Neural progenitor cell (in vitro differentiated cells): ENCODE measurements at regions not wholly inside any gene's neighbourhood (a gene's known extent, or its start where the extent isn't known, plus 50 kb on each side); places are given as distances from the start of the nearest gene placed in this dataset.

Experiments used
- DNase-seq: peaks from one replicate; pipeline ENCODE4 v3.0.0-alpha.2; 2016; ENCODE audit warnings: low spot score
- H2AFZ ChIP-seq: fragments of 200-600 bp; sonication (generic); replicated peaks from 2 replicates; pipeline ENCODE4 v1.6.1; 2016; ENCODE audit warnings: antibody characterized with exemption
- H3F3A ChIP-seq: fragments of 200-600 bp; sonication (generic); 2 replicates; pipeline ENCODE4 v1.6.1; 2016; ENCODE audit warnings: antibody characterized with exemption, low read depth
- H3K27ac ChIP-seq: fragments of 200-600 bp; sonication (generic); 2 replicates; pipeline ENCODE4 v1.5.1; 2016; ENCODE audit warnings: mild to moderate bottlenecking
- H3K27me3 ChIP-seq: fragments of 200-600 bp; sonication (generic); 2 replicates; pipeline ENCODE4 v1.6.1; 2016; ENCODE audit warnings: mild to moderate bottlenecking, moderate library complexity
- H3K36me3 ChIP-seq: fragments of 200-600 bp; sonication (generic); 2 replicates; pipeline ENCODE4 v1.5.1; 2016
- H3K4me1 ChIP-seq: fragments of 200-600 bp; sonication (generic); 2 replicates; pipeline ENCODE4 v1.6.1; 2016; ENCODE audit warnings: mixed run types
- H3K4me2 ChIP-seq: fragments of 200-600 bp; sonication (generic); 2 replicates; pipeline ENCODE4 v1.6.1; 2016
- H3K4me3 ChIP-seq: fragments of 200-600 bp; sonication (generic); 2 replicates; pipeline ENCODE4 v1.5.1; 2016
- H3K79me2 ChIP-seq: fragments of 200-600 bp; sonication (generic); 2 replicates; pipeline ENCODE4 v1.6.1; 2016; ENCODE audit warnings: low read depth
- H3K9ac ChIP-seq: fragments of 200-600 bp; sonication (generic); 2 replicates; pipeline ENCODE4 v1.6.1; 2016
- H3K9me3 ChIP-seq: fragments of 200-600 bp; sonication (generic); 2 replicates; pipeline ENCODE4 v1.5.1; 2016; ENCODE audit warnings: low read depth
- H4K20me1 ChIP-seq: fragments of 200-600 bp; sonication (generic); 2 replicates; pipeline ENCODE4 v1.6.1; 2016; ENCODE audit warnings: low read depth
- H3K27ac Mint-ChIP-seq: 3 replicates; pipeline ENCODE4 v1.8.0; 2021; ENCODE audit warnings: mixed read lengths
- H3K27me3 Mint-ChIP-seq: 2 replicates; pipeline ENCODE4 v1.8.0; 2022; ENCODE audit warnings: low read depth, mild to moderate bottlenecking, inconsistent platforms, moderate library complexity, mixed read lengths; ENCODE audit not compliant: insufficient read depth
- H3K36me3 Mint-ChIP-seq: 3 replicates; pipeline ENCODE4 v1.8.0; 2021; ENCODE audit warnings: mixed read lengths
- H3K4me1 Mint-ChIP-seq: 3 replicates; pipeline ENCODE4 v1.8.0; 2021; ENCODE audit warnings: mixed read lengths
- H3K4me3 Mint-ChIP-seq: 3 replicates; pipeline ENCODE4 v1.8.0; 2021; ENCODE audit warnings: mild to moderate bottlenecking, moderate library complexity, mixed read lengths
- H3K9me3 Mint-ChIP-seq: 3 replicates; pipeline ENCODE4 v1.8.0; 2020; ENCODE audit warnings: mixed read lengths
- EZH2 ChIP-seq: fragments of 200-600 bp; sonication (generic); IDR thresholded peaks from 2 replicates; pipeline ENCODE4 v1.6.1; 2017; ENCODE audit warnings: antibody characterized with exemption, mild to moderate bottlenecking, moderate library complexity
- EZH2phosphoT487 ChIP-seq: fragments of 200-600 bp; sonication (generic); IDR thresholded peaks from 2 replicates; pipeline ENCODE4 v1.6.1; 2017; ENCODE audit warnings: antibody characterized with exemption
- TF ChIP-seq, protein P1 (sequence below): fragments of 200-600 bp; sonication (generic); IDR thresholded peaks from 2 replicates; pipeline ENCODE4 v1.5.1; 2017; ENCODE audit warnings: antibody characterized with exemption, mild to moderate bottlenecking

DNA sequence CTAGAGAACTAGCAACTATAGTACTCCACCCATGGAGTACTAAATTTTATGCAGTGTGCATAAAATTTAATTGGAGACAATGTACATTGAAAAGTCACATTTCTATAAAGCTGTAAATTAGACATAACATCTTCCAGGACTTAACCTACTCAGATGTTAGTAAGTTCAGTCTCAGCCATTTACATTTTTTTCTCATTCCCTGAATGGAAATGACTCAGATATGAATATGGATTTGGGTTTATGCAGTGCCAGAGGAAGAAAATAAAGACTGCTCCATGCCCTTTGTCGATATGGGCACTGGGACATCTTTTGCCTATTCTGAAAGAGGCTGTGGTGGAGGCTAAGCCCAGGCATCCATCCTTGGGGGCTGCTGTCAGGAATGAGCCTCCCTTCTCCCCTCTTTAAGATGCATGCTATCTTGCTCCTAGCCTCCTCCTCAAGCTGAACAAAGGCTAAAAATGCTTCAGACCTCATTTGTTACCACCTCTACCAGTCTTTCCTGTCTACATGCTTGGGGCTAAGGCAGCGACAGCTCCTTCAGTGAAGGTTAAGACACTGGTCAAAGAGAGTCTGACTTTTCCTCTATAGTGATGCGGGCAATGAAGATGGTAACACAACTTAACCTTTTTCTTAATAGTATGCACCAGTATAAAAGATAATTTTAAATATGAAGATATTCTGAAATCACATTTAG is 486.8 kb upstream of the ANKRD30A start:
- H4K20me1 ChIP-seq = no peaks in the 10 kb centered on the region
- Mint-ChIP-seq H3K4me3 (no peak overlapping the region), H3K27me3 (no peaks in the 10 kb centered on the region), H3K4me1 (no peaks in the 10 kb centered on the region), H3K27ac (no peak overlapping the region), H3K36me3 (no peaks in the 10 kb centered on the region), H3K9me3 (no peaks in the 10 kb centered on the region)
- no peaks in the 10 kb centered on the region for H3K9me3 ChIP-seq
- TF ChIP-seq, protein P1, sequence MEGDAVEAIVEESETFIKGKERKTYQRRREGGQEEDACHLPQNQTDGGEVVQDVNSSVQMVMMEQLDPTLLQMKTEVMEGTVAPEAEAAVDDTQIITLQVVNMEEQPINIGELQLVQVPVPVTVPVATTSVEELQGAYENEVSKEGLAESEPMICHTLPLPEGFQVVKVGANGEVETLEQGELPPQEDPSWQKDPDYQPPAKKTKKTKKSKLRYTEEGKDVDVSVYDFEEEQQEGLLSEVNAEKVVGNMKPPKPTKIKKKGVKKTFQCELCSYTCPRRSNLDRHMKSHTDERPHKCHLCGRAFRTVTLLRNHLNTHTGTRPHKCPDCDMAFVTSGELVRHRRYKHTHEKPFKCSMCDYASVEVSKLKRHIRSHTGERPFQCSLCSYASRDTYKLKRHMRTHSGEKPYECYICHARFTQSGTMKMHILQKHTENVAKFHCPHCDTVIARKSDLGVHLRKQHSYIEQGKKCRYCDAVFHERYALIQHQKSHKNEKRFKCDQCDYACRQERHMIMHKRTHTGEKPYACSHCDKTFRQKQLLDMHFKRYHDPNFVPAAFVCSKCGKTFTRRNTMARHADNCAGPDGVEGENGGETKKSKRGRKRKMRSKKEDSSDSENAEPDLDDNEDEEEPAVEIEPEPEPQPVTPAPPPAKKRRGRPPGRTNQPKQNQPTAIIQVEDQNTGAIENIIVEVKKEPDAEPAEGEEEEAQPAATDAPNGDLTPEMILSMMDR = no peak
- TF ChIP-seq EZH2 (no peak), EZH2phosphoT487 (no peak)
- H3K9ac ChIP-seq = no peak overlapping the region
- no peaks in the 10 kb centered on the region for H3K27me3 ChIP-seq
- H2AFZ ChIP-seq = no peak overlapping the region
- no peak overlapping the region for H3K4me3 ChIP-seq
- no peaks in the 10 kb centered on the region for H3K36me3 ChIP-seq
- no peaks in the 10 kb centered on the region for H3K79me2 ChIP-seq
- H3K4me1 ChIP-seq = no peaks in the 10 kb centered on the region
- DNase-seq = no peak
- no peaks in the 10 kb centered on the region for H3F3A ChIP-seq
- no peak overlapping the region for H3K4me2 ChIP-seq
- no peak overlapping the region for H3K27ac ChIP-seq

GRCh38 chr10:36636879-36637278 is 488.5 kb upstream of the ANKRD30A start:
- H3K9me3 ChIP-seq = no peaks in the 10 kb centered on the region
- no peaks in the 10 kb centered on the region for H3K4me1 Mint-ChIP-seq

GRCh38 chr10:36636285-36636839 is 489.0 kb upstream of the ANKRD30A start:
- DNase-seq = no peak
- Mint-ChIP-seq H3K36me3 (no peaks in the 10 kb centered on the region), H3K4me1 (no peaks in the 10 kb centered on the region), H3K4me3 (no peak overlapping the region), H3K9me3 (no peaks in the 10 kb centered on the region), H3K27me3 (no peaks in the 10 kb centered on the region), H3K27ac (no peak overlapping the region)
- H3K4me1 ChIP-seq = no peaks in the 10 kb centered on the region
- TF ChIP-seq EZH2phosphoT487 = no peak
- no peak for TF ChIP-seq EZH2
- TF ChIP-seq, protein P1 = no peak
- H3K9me3 ChIP-seq = no peaks in the 10 kb centered on the region
- H2AFZ ChIP-seq = no peak overlapping the region
- H3K4me3 ChIP-seq = no peak overlapping the region
- no peak overlapping the region for H3K27ac ChIP-seq
- no peaks in the 10 kb centered on the region for H4K20me1 ChIP-seq
- H3F3A ChIP-seq = no peaks in the 10 kb centered on the region
- no peak overlapping the region for H3K4me2 ChIP-seq
- H3K9ac ChIP-seq = no peak overlapping the region
- no peaks in the 10 kb centered on the region for H3K27me3 ChIP-seq
- no peaks in the 10 kb centered on the region for H3K36me3 ChIP-seq
- H3K79me2 ChIP-seq = no peaks in the 10 kb centered on the region

More at GRCh38 chr10:36636879-36637278, 488.5 kb upstream of the ANKRD30A start:
- Mint-ChIP-seq H3K36me3 (no peaks in the 10 kb centered on the region), H3K4me3 (no peak overlapping the region), H3K27ac (no peak overlapping the region), H3K27me3 (no peaks in the 10 kb centered on the region), H3K9me3 (no peaks in the 10 kb centered on the region)
- DNase-seq = no peak
- no peak for TF ChIP-seq EZH2phosphoT487
- TF ChIP-seq EZH2 = no peak
- TF ChIP-seq, protein P1 = no peak
- Histone ChIP-seq H3K9ac (no peak overlapping the region), H3K36me3 (no peaks in the 10 kb centered on the region), H3F3A (no peaks in the 10 kb centered on the region), H3K27me3 (no peaks in the 10 kb centered on the region), H3K27ac (no peak overlapping the region), H3K4me3 (no peak overlapping the region), H4K20me1 (no peaks in the 10 kb centered on the region), H3K4me2 (no peak overlapping the region), H2AFZ (no peak overlapping the region), H3K79me2 (no peaks in the 10 kb centered on the region), H3K4me1 (no peaks in the 10 kb centered on the region)
